OCI-LY7 (cell line): ENCODE measurements at regions not wholly inside any gene's neighbourhood (a gene's known extent, or its start where the extent isn't known, plus 50 kb on each side); places are given as distances from the start of the nearest gene placed in this dataset.

Experiments used
- BruUV-seq: library from RNA; stranded (reverse); fragments of 400-500 nt; replicated peaks from 2 replicates; lab custom pipeline; 2021; lab: Mats Ljungman, UMichigan
- CTCF ChIA-PET: fragments of 300-600 bp; sonication (Branson Sonifier 250); formaldehyde crosslinking; loops from one replicate; lab custom pipeline; 2022; ENCODE audit warnings: antibody characterized with exemption; ENCODE audit not compliant: unreplicated experiment; lab: Charles Lee
- POLR2A ChIA-PET: fragments of 300-600 bp; sonication (Branson Sonifier 250); formaldehyde crosslinking; loops from one replicate; lab custom pipeline; 2022; ENCODE audit warnings: antibody characterized with exemption; lab: Charles Lee
- DNase-seq: peaks from one replicate; pipeline ENCODE4 v3.0.0-alpha.2; 2015; ENCODE audit warnings: low spot score
- H2AFZ ChIP-seq: fragments of 200-600 bp; sonication (generic), shearing (Covaris generic); 2 replicates; pipeline ENCODE4 v1.6.1; 2014; ENCODE audit warnings: mild to moderate bottlenecking, antibody characterized with exemption, low read length, moderate library complexity
- H3K27ac ChIP-seq: fragments of 200-600 bp; sonication (generic); 2 replicates; pipeline ENCODE4 v1.5.1; 2014; ENCODE audit warnings: mixed run types, low read depth, mild to moderate bottlenecking, moderate library complexity, low read length, inconsistent platforms; ENCODE audit not compliant: poor library complexity, severe bottlenecking
- H3K36me3 ChIP-seq: fragments of 200-600 bp; sonication (generic); 2 replicates; pipeline ENCODE4 v1.6.1; 2014; ENCODE audit warnings: mild to moderate bottlenecking, antibody characterized with exemption, low read length, moderate library complexity, mixed read lengths; ENCODE audit not compliant: insufficient read depth
- H3K4me1 ChIP-seq: fragments of 200-600 bp; sonication (generic); 2 replicates; pipeline ENCODE4 v1.5.1; 2014; ENCODE audit warnings: mild to moderate bottlenecking, low read length; ENCODE audit not compliant: insufficient read depth, poor library complexity, severe bottlenecking
- H3K4me2 ChIP-seq: fragments of 200-600 bp; sonication (generic); 2 replicates; pipeline ENCODE4 v1.6.1; 2014; ENCODE audit warnings: mild to moderate bottlenecking, low read length
- H3K4me3 ChIP-seq: fragments of 200-600 bp; sonication (generic); 2 replicates; pipeline ENCODE4 v1.5.1; 2014; ENCODE audit warnings: mild to moderate bottlenecking, low read depth, low read length; ENCODE audit not compliant: poor library complexity, severe bottlenecking
- H3K79me2 ChIP-seq: fragments of 200-600 bp; sonication (generic); 2 replicates; pipeline ENCODE4 v1.6.1; 2016; ENCODE audit warnings: low read depth, mild to moderate bottlenecking, low read length, moderate library complexity, mixed read lengths; ENCODE audit not compliant: insufficient read depth
- H3K9me2 ChIP-seq: fragments of 200-600 bp; sonication (generic); 2 replicates; pipeline ENCODE4 v1.6.1; 2016; ENCODE audit warnings: mild to moderate bottlenecking, low read length, mixed read lengths; ENCODE audit not compliant: insufficient read depth
- H3K9me3 ChIP-seq: fragments of 200-600 bp; sonication (generic); 2 replicates; pipeline ENCODE4 v1.6.1; 2014; ENCODE audit warnings: mild to moderate bottlenecking, mixed run types, low read length, mixed read lengths
- H4K20me1 ChIP-seq: fragments of 200-600 bp; sonication (generic); 2 replicates; pipeline ENCODE4 v1.6.1; 2014; ENCODE audit warnings: mild to moderate bottlenecking, antibody characterized with exemption, low read length, moderate library complexity, mixed read lengths; ENCODE audit not compliant: insufficient read depth
- EZH2phosphoT487 ChIP-seq: fragments of 200-600 bp; sonication (generic); IDR thresholded peaks from 2 replicates; pipeline ENCODE4 v1.6.1; 2018; ENCODE audit warnings: low read depth, borderline replicate concordance, mild to moderate bottlenecking, mixed run types, antibody characterized with exemption, low read length, moderate library complexity, mixed read lengths
- intact Hi-C: fragments of 100-400 bp; cut with micrococcal nuclease; formaldehyde crosslinking; loops from one replicate; pipeline ENCODE4 v1.10.0; 2022; ENCODE audit not compliant: unreplicated experiment
- TF ChIP-seq, protein P1 (sequence below): fragments of 200-600 bp; sonication (generic); conservative IDR thresholded peaks from 2 replicates; pipeline ENCODE4 v1.5.1; 2014; ENCODE audit warnings: mild to moderate bottlenecking, antibody characterized with exemption, low read length, moderate library complexity, mixed read lengths

DNA sequence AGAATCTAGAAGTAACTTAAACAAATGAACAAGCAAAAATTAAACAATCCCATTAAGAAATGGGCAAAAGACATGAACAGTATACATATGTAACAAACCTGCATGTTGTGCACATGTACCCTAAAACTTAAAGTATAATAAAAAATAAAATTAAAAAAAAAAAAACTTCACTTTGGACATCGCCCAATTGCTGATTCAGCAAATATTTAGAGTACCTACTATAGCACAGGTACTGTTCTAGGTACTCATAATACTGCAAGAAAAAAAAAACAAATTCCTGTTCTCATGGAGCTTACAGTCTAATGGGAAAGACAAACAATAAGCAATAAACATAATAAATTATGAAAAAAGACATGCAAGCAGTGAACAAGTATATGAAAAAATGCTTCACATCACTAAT, 501.5 kb upstream of the HS3ST5 start:
- no peak for TF ChIP-seq EZH2phosphoT487
- TF ChIP-seq, protein P1, sequence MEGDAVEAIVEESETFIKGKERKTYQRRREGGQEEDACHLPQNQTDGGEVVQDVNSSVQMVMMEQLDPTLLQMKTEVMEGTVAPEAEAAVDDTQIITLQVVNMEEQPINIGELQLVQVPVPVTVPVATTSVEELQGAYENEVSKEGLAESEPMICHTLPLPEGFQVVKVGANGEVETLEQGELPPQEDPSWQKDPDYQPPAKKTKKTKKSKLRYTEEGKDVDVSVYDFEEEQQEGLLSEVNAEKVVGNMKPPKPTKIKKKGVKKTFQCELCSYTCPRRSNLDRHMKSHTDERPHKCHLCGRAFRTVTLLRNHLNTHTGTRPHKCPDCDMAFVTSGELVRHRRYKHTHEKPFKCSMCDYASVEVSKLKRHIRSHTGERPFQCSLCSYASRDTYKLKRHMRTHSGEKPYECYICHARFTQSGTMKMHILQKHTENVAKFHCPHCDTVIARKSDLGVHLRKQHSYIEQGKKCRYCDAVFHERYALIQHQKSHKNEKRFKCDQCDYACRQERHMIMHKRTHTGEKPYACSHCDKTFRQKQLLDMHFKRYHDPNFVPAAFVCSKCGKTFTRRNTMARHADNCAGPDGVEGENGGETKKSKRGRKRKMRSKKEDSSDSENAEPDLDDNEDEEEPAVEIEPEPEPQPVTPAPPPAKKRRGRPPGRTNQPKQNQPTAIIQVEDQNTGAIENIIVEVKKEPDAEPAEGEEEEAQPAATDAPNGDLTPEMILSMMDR = no peak
- no peak overlapping the region for H3K27ac ChIP-seq
- H3K4me1 ChIP-seq = no peaks in the 10 kb centered on the region
- POLR2A ChIA-PET = no interaction called here
- no peaks in the 10 kb centered on the region for H4K20me1 ChIP-seq
- H3K9me2 ChIP-seq = no peaks in the 10 kb centered on the region
- no peaks in the 10 kb centered on the region for H3K9me3 ChIP-seq
- H3K36me3 ChIP-seq = no peaks in the 10 kb centered on the region
- no peak overlapping the region for H2AFZ ChIP-seq
- no peaks in the 10 kb centered on the region for H3K79me2 ChIP-seq
- BruUV-seq = no TSS peak
- H3K4me3 ChIP-seq = no peak overlapping the region
- intact Hi-C loops = no loop called here
- H3K4me2 ChIP-seq = no peak overlapping the region
- CTCF ChIA-PET = no interaction called here
- no peak for DNase-seq

GRCh38 chr6:114839019-114839418, 496.2 kb upstream of the HS3ST5 start:
- Histone ChIP-seq H3K9me3 (no peaks in the 10 kb centered on the region), H3K4me3 (no peak overlapping the region), H3K9me2 (no peaks in the 10 kb centered on the region), H3K4me1 (no peaks in the 10 kb centered on the region), H4K20me1 (no peaks in the 10 kb centered on the region), H3K79me2 (no peaks in the 10 kb centered on the region), H3K27ac (no peak overlapping the region), H3K36me3 (no peaks in the 10 kb centered on the region), H3K4me2 (no peak overlapping the region), H2AFZ (no peak overlapping the region)
- BruUV-seq = no TSS peak
- intact Hi-C loops = no loop called here
- no peak for TF ChIP-seq EZH2phosphoT487
- TF ChIP-seq, protein P1 = no peak
- ChIA-PET POLR2A (no interaction called here), CTCF (no interaction called here)
- no peak for DNase-seq

GRCh38 chr6:114833211-114833610, 490.4 kb upstream of the HS3ST5 start:
- no peaks in the 10 kb centered on the region for H3K9me2 ChIP-seq
- H3K9me3 ChIP-seq = no peaks in the 10 kb centered on the region
- no peaks in the 10 kb centered on the region for H4K20me1 ChIP-seq
- DNase-seq = no peak
- H3K79me2 ChIP-seq = no peaks in the 10 kb centered on the region
- ChIA-PET CTCF (no interaction called here), POLR2A (interaction anchor here (0.5 kb wide), 1 partner anchor 1420 kb away, joined by 3 read pairs; no protein-coding TSS in a partner anchor)
- BruUV-seq = no TSS peak
- intact Hi-C loops = no loop called here
- H3K27ac ChIP-seq = no peak overlapping the region
- H3K4me3 ChIP-seq = no peak overlapping the region
- no peak overlapping the region for H2AFZ ChIP-seq
- TF ChIP-seq, protein P1 = no peak
- no peak for TF ChIP-seq EZH2phosphoT487
- no peak overlapping the region for H3K4me2 ChIP-seq
- H3K4me1 ChIP-seq = no peaks in the 10 kb centered on the region
- H3K36me3 ChIP-seq = no peaks in the 10 kb centered on the region
